Erythroblast (primary cell): ENCODE measurements at regions not wholly inside any gene's neighbourhood (a gene's known extent, or its start where the extent isn't known, plus 50 kb on each side); places are given as distances from the start of the nearest gene placed in this dataset.

ENCODE experiments used
- GATA1 ChIP-seq: IDR thresholded peaks from 2 replicates; pipeline ENCODE4 v1.6.1; 2011; ENCODE audit warnings: low read depth, mild to moderate bottlenecking, control low read depth, low read length, moderate library complexity
- POLR2A ChIP-seq: IDR thresholded peaks from 2 replicates; pipeline ENCODE4 v1.6.1; 2011; ENCODE audit warnings: mild to moderate bottlenecking, low read length

DNA sequence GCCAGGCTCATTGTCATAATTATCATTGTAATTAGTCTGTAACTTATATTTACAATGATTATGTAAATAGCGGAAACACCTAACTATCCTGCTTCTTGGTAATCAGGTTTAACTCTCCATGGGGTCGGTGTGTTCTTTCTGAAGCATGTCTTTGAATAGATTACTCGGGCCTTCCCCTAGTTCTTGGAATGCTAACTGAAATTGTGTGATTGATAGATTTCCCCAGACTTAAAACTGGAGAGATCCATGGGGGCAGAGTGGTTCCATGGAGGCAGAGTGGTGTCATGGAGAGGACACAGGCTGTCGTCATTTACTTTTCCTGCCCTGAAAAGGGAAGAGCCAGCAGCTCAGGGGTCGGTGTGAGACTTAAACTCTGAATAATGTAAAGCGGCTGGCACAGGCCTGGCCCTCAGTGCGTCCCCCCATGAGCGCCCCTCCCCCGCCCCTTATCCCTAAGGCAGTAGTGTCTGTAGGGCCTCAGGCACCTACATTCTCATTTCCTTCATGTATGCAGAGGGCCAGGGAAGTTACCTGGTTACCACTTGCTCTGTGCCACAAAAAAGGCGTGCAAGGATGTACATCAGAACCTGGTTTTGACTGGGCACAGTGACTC, 225.1 kb downstream of the TM9SF2 start:
- no peak for TF ChIP-seq POLR2A
- no peak for TF ChIP-seq GATA1
